ENCODE measurements at regions not wholly inside any gene's neighbourhood (a gene's known extent, or its start where the extent isn't known, plus 50 kb on each side); places are given as distances from the start of the nearest gene placed in this dataset.
"Not testable (repeated sequence)": the region's sequence is repeated elsewhere in the genome, so short reads cannot be mapped to it uniquely, and the experiment has no call there.

GRCh38 chr11:101218091-101218490 is 88.5 kb upstream of the PGR start:
- H3K4me3 Mint-ChIP-seq; H3K4me1 Mint-ChIP-seq; H3K27ac Mint-ChIP-seq; H3K27me3 Mint-ChIP-seq; H3K36me3 Mint-ChIP-seq (ENCODE audit: low read depth); intact Hi-C loops (cut with micrococcal nuclease); DNase-seq: not testable (repeated sequence)
- H3K9me3 Mint-ChIP-seq = peaks cover 18% of the 10 kb centered on the region

GRCh38 chr11:101216091-101216490 is 86.5 kb upstream of the PGR start:
- H3K27ac Mint-ChIP-seq; H3K27me3 Mint-ChIP-seq; DNase-seq; H3K4me1 Mint-ChIP-seq; H3K36me3 Mint-ChIP-seq (ENCODE audit: low read depth); H3K4me3 Mint-ChIP-seq; intact Hi-C loops (cut with micrococcal nuclease): not testable (repeated sequence)
- H3K9me3 Mint-ChIP-seq = peaks cover 27% of the 10 kb centered on the region

DNA sequence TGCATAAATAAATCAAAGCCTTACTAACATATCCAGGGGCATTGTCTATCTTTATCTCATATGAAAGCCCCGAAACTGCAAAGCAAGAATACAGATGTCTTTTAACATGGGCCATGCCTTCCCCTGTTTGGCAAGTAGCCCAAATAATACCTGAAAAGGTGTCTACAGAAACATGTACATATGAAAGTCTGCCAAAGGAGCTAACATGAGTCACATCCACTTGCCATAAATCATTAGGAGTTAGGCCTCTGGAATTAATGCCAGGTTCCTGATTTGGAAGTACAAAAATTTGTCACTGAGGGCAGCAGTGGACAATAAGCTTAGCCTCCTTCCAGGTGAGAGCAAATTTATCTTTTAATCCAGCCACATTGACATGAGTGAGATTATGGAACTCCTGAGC is 85.5 kb upstream of the PGR start:
- Mint-ChIP-seq H3K36me3 (ENCODE audit: low read depth) (no peaks in the 10 kb centered on the region), H3K4me3 (no peak overlapping the region), H3K27me3 (no peaks in the 10 kb centered on the region), H3K4me1 (no peaks in the 10 kb centered on the region), H3K27ac (no peak overlapping the region), H3K9me3 (peaks cover 27% of the 10 kb centered on the region)
- intact Hi-C loops (cut with micrococcal nuclease) = no loop called here
- no peak for DNase-seq

- no peak overlapping the region for H3K27ac Mint-ChIP-seq
- H3K36me3 Mint-ChIP-seq (ENCODE audit: low read depth) = no peaks in the 10 kb centered on the region
- H3K4me3 Mint-ChIP-seq = no peak overlapping the region
- no peaks in the 10 kb centered on the region for H3K27me3 Mint-ChIP-seq
- H3K4me1 Mint-ChIP-seq = no peaks in the 10 kb centered on the region
- intact Hi-C loops (cut with micrococcal nuclease) = no loop called here
- H3K9me3 Mint-ChIP-seq = peaks cover 22% of the 10 kb centered on the region
- no peak for DNase-seq
Observed at GRCh38 chr11:101211407-101211975, 81.9 kb upstream of the PGR start.

- Mint-ChIP-seq H3K27ac (no peak overlapping the region), H3K4me1 (no peaks in the 10 kb centered on the region), H3K36me3 (ENCODE audit: low read depth) (no peaks in the 10 kb centered on the region), H3K9me3 (no peaks in the 10 kb centered on the region), H3K27me3 (no peaks in the 10 kb centered on the region), H3K4me3 (no peak overlapping the region)
- DNase-seq = no peak
- intact Hi-C loops (cut with micrococcal nuclease) = no loop called here
Observed at GRCh38 chr11:101202614-101203013, 73.0 kb upstream of the PGR start.

- no peak for DNase-seq
- H3K9me3 Mint-ChIP-seq = no peaks in the 10 kb centered on the region
- intact Hi-C loops (cut with micrococcal nuclease) = no loop called here
- no peak overlapping the region for H3K27ac Mint-ChIP-seq
- H3K36me3 Mint-ChIP-seq (ENCODE audit: low read depth) = no peaks in the 10 kb centered on the region
- H3K4me3 Mint-ChIP-seq = no peak overlapping the region
- no peaks in the 10 kb centered on the region for H3K27me3 Mint-ChIP-seq
- H3K4me1 Mint-ChIP-seq = no peaks in the 10 kb centered on the region
Observed at GRCh38 chr11:101199416-101199815, 69.8 kb upstream of the PGR start.

- Mint-ChIP-seq H3K27ac (no peak overlapping the region), H3K36me3 (ENCODE audit: low read depth) (no peaks in the 10 kb centered on the region), H3K4me3 (no peak overlapping the region), H3K27me3 (no peaks in the 10 kb centered on the region), H3K9me3 (no peaks in the 10 kb centered on the region), H3K4me1 (no peaks in the 10 kb centered on the region)
- DNase-seq = no peak
- intact Hi-C loops (cut with micrococcal nuclease) = no loop called here
Observed at GRCh38 chr11:101195294-101195693, 65.7 kb upstream of the PGR start.

GRCh38 chr11:101188801-101189200 is 59.2 kb upstream of the PGR start:
- no peaks in the 10 kb centered on the region for H3K9me3 Mint-ChIP-seq
- intact Hi-C loops (cut with micrococcal nuclease) = no loop called here
- H3K27me3 Mint-ChIP-seq = no peaks in the 10 kb centered on the region
- H3K36me3 Mint-ChIP-seq (ENCODE audit: low read depth) = no peaks in the 10 kb centered on the region
- no peak for DNase-seq
- no peak overlapping the region for H3K27ac Mint-ChIP-seq
- no peaks in the 10 kb centered on the region for H3K4me1 Mint-ChIP-seq
- H3K4me3 Mint-ChIP-seq = no peak overlapping the region

DNA sequence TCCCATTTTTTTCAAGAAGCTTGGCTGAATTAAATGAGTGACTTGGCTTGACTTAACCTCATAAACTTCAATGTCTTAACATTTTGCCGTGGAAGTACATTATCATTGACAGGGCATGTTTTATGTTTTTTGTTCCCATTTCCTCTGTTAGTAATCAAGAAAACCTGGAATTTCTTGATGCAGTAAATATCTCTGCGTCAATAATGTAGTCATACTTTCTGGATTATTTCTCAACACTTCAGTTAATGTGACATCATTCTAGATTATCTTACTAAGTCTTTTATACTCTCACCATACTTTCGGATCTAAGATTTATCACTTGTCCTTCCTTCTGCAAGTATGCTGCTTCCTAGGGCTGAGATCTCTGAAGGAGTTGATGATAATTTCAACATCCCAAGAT is 58.6 kb upstream of the PGR start:
- intact Hi-C loops (cut with micrococcal nuclease) = no loop called here
- no peaks in the 10 kb centered on the region for H3K4me1 Mint-ChIP-seq
- DNase-seq = no peak
- no peaks in the 10 kb centered on the region for H3K36me3 Mint-ChIP-seq (ENCODE audit: low read depth)
- H3K27ac Mint-ChIP-seq = no peak overlapping the region
- no peaks in the 10 kb centered on the region for H3K9me3 Mint-ChIP-seq
- H3K4me3 Mint-ChIP-seq = no peak overlapping the region
- H3K27me3 Mint-ChIP-seq = no peaks in the 10 kb centered on the region

DNA sequence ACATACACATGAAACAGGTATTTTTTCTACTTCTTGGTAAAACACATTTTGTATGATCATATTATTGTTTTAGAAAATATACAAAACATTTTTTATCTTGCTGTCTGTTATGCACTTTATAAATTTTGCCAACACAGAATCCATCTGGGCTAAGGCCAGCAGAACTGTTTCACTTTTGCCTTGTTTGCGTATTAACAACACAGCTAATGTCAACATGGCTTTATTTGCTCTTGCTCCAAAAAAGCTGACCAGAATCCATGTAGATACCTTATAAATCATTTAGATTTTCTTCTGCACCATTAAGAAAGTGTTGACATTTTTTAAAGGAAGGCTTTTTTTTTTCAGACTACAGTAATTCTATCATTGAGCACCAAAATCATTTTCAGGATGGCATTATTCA is 58.1 kb upstream of the PGR start:
- H3K27ac Mint-ChIP-seq = no peak overlapping the region
- no peaks in the 10 kb centered on the region for H3K36me3 Mint-ChIP-seq (ENCODE audit: low read depth)
- no peak overlapping the region for H3K4me3 Mint-ChIP-seq
- no peaks in the 10 kb centered on the region for H3K4me1 Mint-ChIP-seq
- H3K9me3 Mint-ChIP-seq = no peaks in the 10 kb centered on the region
- no peak for DNase-seq
- no peaks in the 10 kb centered on the region for H3K27me3 Mint-ChIP-seq
- intact Hi-C loops (cut with micrococcal nuclease) = no loop called here

GRCh38 chr11:101185985-101186384 is 56.4 kb upstream of the PGR start:
- intact Hi-C loops (cut with micrococcal nuclease) = no loop called here
- no peaks in the 10 kb centered on the region for H3K27me3 Mint-ChIP-seq
- H3K27ac Mint-ChIP-seq = no peak overlapping the region
- H3K36me3 Mint-ChIP-seq (ENCODE audit: low read depth) = no peaks in the 10 kb centered on the region
- H3K4me1 Mint-ChIP-seq = no peaks in the 10 kb centered on the region
- no peaks in the 10 kb centered on the region for H3K9me3 Mint-ChIP-seq
- no peak for DNase-seq
- H3K4me3 Mint-ChIP-seq = no peak overlapping the region

DNA sequence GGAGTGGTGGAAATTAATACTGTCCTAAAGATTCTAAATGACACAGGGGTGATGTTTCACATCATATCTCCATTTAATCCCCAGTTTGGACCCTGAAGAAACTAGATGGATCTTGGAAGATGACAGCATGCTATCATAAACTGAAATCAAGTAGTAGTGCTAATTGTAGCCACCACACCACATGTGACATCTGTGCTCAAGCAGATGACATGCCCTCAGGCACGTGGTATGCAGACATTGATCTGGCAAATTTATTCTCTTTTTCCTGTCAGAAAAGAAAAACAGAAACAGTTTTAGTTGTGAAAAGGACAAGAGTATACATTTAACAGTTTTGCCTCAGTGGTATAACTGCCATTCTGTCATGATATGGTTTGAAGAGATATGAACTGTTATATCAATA is 52.9 kb upstream of the PGR start:
- no peak for DNase-seq
- no peaks in the 10 kb centered on the region for H3K36me3 Mint-ChIP-seq (ENCODE audit: low read depth)
- H3K9me3 Mint-ChIP-seq = no peaks in the 10 kb centered on the region
- no peak overlapping the region for H3K4me3 Mint-ChIP-seq
- H3K27me3 Mint-ChIP-seq = no peaks in the 10 kb centered on the region
- intact Hi-C loops (cut with micrococcal nuclease) = no loop called here
- no peak overlapping the region for H3K27ac Mint-ChIP-seq
- no peaks in the 10 kb centered on the region for H3K4me1 Mint-ChIP-seq

DNA sequence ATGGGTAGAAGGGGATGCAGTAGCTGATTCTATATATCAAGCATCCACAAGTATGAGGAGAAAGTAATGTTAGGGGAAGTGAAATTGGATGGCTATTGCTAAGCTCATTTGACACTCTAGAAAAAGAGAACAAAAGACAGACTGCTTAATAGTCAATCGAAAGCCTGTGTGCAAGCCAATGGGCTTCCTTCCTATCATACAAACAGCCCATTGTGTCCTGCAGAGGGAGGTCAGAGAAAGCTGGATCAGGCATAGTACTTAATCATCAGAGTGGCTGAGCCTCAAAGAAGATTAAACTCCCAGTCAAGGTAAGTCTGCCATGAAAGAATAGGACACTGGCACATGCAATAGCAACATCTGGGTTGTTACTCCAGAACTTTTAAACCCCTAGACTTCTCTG is 50.9 kb upstream of the PGR start:
- H3K27me3 Mint-ChIP-seq = no peaks in the 10 kb centered on the region
- no peak for DNase-seq
- intact Hi-C loops (cut with micrococcal nuclease) = no loop called here
- H3K4me3 Mint-ChIP-seq = no peak overlapping the region
- H3K4me1 Mint-ChIP-seq = no peaks in the 10 kb centered on the region
- H3K36me3 Mint-ChIP-seq (ENCODE audit: low read depth) = no peaks in the 10 kb centered on the region
- no peak overlapping the region for H3K27ac Mint-ChIP-seq
- no peaks in the 10 kb centered on the region for H3K9me3 Mint-ChIP-seq

Data from activated CD4-positive, alpha-beta T cell treated with anti-CD3 and anti-CD28 coated beads, Interleukin-2, amount 10 ng/mL, durations not matched to agents 24 days and 14 days (primary cell).